Breast epithelium (tissue), 3 donors: ENCODE measurements at regions not wholly inside any gene's neighbourhood (a gene's known extent, or its start where the extent isn't known, plus 50 kb on each side); places are given as distances from the start of the nearest gene placed in this dataset.

Source experiments
- POLR2A ChIP-seq: fragments of 450-650 bp; IDR thresholded peaks from one replicate; pipeline ENCODE4 v1.6.1; 2016; ENCODE audit warnings: antibody characterized with exemption, mild to moderate bottlenecking, moderate library complexity
- POLR2AphosphoS5 ChIP-seq, 3 donors: sonication (generic); formaldehyde crosslinking; IDR thresholded peaks; one replicate each; pipeline ENCODE4 v1.6.1; 2017; ENCODE audit warnings: antibody characterized with exemption in 3 of 3

GRCh38 chr7:46071076-46071475 is 150.0 kb upstream of the IGFBP3 start:
- TF ChIP-seq POLR2A (no peak), POLR2AphosphoS5 (IDR thresholded peaks at IDR 0.05) (no peak)
